HG02840 (cell line): ENCODE measurements at regions not wholly inside any gene's neighbourhood (a gene's known extent, or its start where the extent isn't known, plus 50 kb on each side); places are given as distances from the start of the nearest gene placed in this dataset.
"Not testable (repeated sequence)": the region's sequence is repeated elsewhere in the genome, so short reads cannot be mapped to it uniquely, and the experiment has no call there.

Source experiments
- ATAC-seq: cut with Tn5 transposase; IDR thresholded peaks from one replicate; pipeline ENCODE4 v1.9.1; 2021; ENCODE audit warnings: mild to moderate bottlenecking, moderate library complexity, moderate number of reproducible peaks; ENCODE audit not compliant: unreplicated experiment, low FRiP score

- ATAC-seq = no peak
These were observed 232.1 kb upstream of the ZWINT start for GRCh38 chr10:56593120-56593519.

DNA sequence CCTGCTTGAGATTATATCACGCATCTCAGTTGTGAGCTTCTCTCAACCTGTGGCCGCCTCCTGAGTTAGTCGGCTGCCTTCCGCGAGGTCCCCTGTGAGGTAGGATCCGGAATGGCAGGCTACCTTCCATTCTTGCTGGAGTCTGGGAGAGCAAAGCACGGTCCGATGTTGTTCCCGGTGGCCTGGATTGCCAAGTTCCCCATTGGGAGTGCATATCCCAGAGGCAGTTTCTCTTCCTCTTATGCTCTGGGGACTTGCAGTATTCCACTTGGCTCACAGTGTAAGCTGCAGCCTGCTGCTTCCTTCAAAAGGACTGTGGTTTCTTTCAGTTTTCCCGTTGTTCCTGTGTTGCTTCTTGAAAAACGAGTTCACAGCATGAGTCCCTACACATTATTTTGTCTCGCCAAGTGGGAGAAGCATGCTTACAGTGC, 225.4 kb upstream of the ZWINT start:
- ATAC-seq = no peak

DNA sequence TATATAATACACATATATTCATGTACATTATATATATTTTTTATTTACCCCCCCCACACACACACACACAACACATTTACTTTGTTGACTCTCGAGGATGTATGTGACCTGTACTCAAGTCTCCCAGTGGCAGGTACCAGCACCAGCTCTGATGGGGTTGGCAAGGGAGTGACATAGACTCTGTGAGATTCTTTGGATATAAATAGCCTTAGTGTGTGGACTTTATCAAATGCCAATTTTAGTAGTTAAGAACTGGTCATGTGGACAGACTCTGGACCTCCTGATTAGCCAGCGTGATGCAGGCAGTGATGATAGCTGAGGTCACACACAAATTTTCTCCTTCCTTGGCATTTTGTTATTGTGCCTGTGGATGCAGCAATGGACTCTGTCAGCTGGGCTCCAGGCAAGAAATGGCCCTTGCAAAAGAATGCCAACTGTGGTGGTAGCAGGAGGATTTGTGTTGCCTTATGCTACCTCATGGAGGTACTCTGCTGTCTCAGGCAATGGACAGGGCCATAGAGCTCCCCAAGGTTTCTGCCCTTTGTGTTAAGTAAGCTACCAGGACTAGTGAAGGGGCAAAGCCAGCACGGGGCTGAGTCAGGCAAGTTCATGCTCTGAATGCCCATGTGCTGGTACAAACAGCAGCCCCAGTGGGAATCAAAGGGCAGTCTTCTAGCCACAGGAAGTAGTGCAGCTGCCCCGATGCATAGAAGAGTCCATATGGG, 224.6 kb upstream of the ZWINT start:
- no peak for ATAC-seq

DNA sequence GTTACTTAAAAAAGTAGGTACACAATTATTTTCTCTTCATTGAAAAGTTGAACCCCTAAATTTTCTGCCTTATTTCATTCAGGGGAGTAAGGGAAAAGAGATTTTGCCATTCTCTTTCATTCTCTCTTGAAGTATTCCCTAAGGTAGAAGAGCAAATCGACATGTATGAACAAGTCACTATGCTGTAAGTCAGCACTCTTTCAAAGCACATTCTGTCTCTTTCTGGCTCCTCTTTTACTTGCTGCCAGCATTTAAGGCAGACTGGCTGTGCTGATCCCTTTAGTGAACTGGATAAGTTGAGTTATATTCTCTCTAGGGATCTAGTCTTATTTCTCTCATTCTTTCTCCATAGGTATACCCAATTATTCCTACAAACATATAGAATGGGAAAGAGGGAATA, 222.3 kb upstream of the ZWINT start:
- no peak for ATAC-seq

DNA sequence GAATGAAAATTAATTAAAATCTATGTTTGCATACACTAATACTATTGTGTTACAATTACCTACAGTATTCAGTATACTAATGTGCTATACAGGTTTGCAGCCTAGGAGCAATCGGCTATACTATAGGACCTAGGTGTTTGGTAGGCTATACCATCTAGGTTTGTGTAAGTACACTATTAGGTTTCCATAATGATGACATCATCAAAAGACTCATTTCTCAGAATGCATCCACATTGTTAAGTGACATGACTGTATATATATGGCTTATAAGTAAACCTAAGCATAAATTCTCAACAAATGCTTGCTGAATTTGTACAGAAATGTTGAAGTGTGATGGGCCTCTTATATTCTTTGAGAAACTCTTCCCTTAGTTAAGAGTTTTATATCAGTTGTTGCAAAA, 206.5 kb upstream of the ZWINT start:
- ATAC-seq = no peak

- no peak for ATAC-seq
These were observed 200.3 kb upstream of the ZWINT start for GRCh38 chr10:56561336-56561735.

DNA sequence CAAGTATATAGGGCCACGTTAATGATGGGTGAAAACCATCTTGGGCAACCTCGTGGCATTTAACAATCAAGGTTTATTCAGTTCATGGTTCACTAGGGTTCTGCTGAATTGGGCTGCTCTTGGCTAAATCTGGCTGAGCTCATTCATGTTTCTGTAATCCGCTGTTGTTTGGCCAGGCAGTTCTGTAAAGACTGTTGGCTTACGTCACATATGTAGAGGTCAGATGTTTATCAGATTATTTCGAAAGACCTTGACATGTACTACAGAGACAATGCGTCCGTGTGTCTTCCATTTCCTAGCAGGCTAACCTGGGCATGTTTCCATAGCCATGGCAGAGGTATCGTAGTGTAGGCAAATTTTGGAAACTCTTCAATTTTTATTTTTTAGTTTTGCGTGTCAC, 190.0 kb upstream of the ZWINT start:
- ATAC-seq = no peak

GRCh38 chr10:56547163-56547562, 186.1 kb upstream of the ZWINT start:
- ATAC-seq = no peak

- no peak for ATAC-seq
These were observed 176.9 kb upstream of the ZWINT start for GRCh38 chr10:56537984-56538383.

- no peak for ATAC-seq
These were observed 161.1 kb upstream of the ZWINT start for GRCh38 chr10:56522166-56522565.

- no peak for ATAC-seq
These were observed 147.5 kb upstream of the ZWINT start for GRCh38 chr10:56508562-56508961.

DNA sequence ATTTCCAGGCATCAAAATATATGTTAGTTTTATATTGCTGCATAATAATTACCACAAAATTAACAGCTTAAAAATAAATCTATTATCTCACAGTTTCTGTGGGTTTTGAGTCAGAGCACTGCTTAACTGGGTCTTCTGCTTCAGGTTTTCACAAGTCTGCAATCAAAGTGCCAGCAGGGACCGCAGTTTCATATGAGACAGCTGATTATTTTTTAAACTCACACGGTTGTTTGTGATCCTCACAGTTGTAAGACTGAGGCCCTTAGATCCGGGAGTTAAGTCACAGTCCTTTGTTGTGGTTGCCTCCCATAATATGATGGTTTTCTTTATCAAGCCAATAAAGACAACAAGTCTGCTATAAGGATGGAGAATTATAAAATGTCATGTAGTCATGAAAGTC, 146.0 kb upstream of the ZWINT start:
- ATAC-seq = no peak

DNA sequence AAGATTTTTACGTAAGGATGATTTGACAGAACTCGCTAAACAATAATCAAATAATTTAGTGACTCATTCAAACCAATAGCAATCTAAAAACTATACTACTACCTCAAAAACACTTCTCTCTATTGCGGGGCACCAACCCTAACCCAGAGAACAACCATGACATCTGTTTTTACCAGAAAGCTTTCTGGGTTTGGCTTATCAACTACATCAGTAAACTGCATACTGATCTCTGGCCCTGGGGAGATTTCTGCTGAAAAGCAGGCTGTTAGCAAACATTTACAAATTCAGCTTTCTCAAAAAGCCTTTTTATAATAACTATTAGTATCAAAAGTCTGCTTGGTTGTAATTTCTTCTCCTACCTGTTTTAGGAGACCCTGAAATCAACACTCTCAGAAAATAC, 144.5 kb upstream of the ZWINT start:
- ATAC-seq = no peak

- ATAC-seq = no peak
These were observed 135.1 kb upstream of the ZWINT start for GRCh38 chr10:56496186-56496486.

GRCh38 chr10:56487746-56488145, 126.7 kb upstream of the ZWINT start:
- no peak for ATAC-seq

DNA sequence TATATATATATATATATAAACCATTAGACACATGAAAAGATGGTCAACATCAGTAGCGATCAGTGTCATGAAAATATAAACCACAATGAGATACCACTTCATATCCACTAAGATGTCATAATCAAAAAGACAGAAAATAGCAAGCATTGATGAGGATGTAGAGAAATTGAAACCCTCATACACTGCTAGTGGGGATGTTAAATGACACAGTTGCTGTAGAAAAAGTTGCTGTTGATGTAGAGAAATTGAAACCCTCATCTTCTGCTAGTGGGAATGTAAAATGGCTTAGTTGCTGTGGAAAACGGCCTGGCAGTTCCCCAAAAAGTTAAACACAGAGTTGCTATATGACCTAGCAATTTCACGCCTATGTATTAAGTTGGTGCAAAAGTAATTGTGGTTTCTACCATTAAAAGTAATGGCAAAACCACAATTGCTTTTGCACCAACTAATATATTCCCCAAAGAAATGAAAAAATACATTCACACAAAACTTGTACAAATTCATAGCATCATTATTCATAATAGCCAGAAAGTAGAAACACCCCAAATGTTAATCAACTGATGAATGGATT, 120.5 kb upstream of the ZWINT start:
- no peak for ATAC-seq

- ATAC-seq = no peak
These were observed 111.9 kb upstream of the ZWINT start for GRCh38 chr10:56472978-56473377.

- ATAC-seq = no peak
These were observed 109.6 kb upstream of the ZWINT start for GRCh38 chr10:56470701-56471100.

DNA sequence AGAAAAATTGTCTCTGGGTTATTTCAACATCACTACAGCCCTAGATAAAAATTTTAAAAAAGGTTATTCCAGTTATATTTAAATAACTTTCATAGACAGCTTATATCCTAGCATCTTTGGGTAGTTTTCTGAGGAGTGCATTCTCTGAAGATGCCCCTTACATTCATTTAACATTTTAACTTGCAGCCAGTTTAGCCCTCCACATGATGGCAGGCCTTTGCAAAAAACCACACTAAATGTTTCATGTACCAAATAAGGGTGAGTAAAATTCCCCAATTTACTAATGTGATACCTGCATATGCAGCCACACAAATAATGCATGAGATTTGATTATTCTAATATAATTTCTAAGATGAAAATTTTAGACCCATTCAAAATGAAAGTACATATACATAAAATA, 108.4 kb upstream of the ZWINT start:
- no peak for ATAC-seq

- ATAC-seq = no peak
These were observed 104.9 kb upstream of the ZWINT start for GRCh38 chr10:56466005-56466404.

DNA sequence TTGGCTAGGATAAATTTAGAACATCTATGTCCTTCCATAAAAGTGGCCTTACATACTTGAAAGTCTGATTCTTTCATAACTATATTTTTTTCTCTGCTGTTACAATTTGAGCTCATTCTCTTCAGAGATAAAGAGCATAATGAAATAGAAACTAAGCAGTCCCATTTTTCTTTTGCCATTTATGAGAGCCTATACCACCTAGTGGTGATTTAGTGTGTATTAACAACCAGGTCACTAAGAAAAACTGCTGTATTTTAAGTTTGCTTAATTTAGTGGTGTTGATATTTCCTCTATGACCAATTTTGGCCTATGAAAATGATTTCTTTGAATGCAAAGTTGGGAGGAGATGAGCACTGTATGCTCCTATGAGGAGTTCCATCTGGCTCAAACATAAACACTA, 88.7 kb upstream of the ZWINT start:
- ATAC-seq = no peak

GRCh38 chr10:56447613-56448012, 86.6 kb upstream of the ZWINT start:
- not testable (repeated sequence) for ATAC-seq

- not testable (repeated sequence) for ATAC-seq
These were observed 80.3 kb upstream of the ZWINT start for GRCh38 chr10:56441337-56441736.
